Panc1 (cell line): ENCODE measurements at regions not wholly inside any gene's neighbourhood (a gene's known extent, or its start where the extent isn't known, plus 50 kb on each side); places are given as distances from the start of the nearest gene placed in this dataset.

ENCODE experiments used
- ATAC-seq: fragments of 200-7000 bp; cut with Tn5 transposase; 2 replicates; pipeline ENCODE4 v1.9.1; 2020; ENCODE audit warnings: mild to moderate bottlenecking, moderate library complexity
- BruUV-seq: library from RNA; stranded (reverse); fragments of 400-500 nt; replicated peaks from 2 replicates; lab custom pipeline; 2021; lab: Mats Ljungman, UMichigan
- CTCF ChIA-PET: fragments of 300-600 bp; sonication (Branson Sonifier 250); formaldehyde crosslinking; loops from one replicate; lab custom pipeline; 2022; ENCODE audit warnings: antibody characterized with exemption; lab: Charles Lee
- POLR2A ChIA-PET: fragments of 300-600 bp; sonication (Branson Sonifier 250); formaldehyde crosslinking; loops from one replicate; lab custom pipeline; 2022; ENCODE audit warnings: antibody characterized with exemption; lab: Charles Lee
- DNase-seq: peaks from one replicate; pipeline ENCODE4 v3.0.0-alpha.2; 2010; ENCODE audit warnings: low read depth, low spot score
- H3K27ac ChIP-seq: 2 replicates; pipeline ENCODE4 v1.5.1; 2011; ENCODE audit warnings: mild to moderate bottlenecking, low read length, inconsistent platforms
- H3K27me3 ChIP-seq: fragments of 200-500 bp; sonication (Bioruptor generic); 2 replicates; pipeline ENCODE4 v1.6.0; 2014; ENCODE audit warnings: low read length, inconsistent platforms; ENCODE audit not compliant: control insufficient read depth, insufficient read depth
- H3K36me3 ChIP-seq: fragments of 200-500 bp; sonication (Bioruptor generic); 2 replicates; pipeline ENCODE4 v1.5.1; 2014; ENCODE audit warnings: inconsistent platforms, mild to moderate bottlenecking, low read length, moderate library complexity; ENCODE audit not compliant: control insufficient read depth, insufficient read depth
- H3K4me1 ChIP-seq: 2 replicates; pipeline ENCODE4 v1.5.1; 2011; ENCODE audit warnings: inconsistent platforms, mild to moderate bottlenecking, low read length, moderate library complexity; ENCODE audit not compliant: control insufficient read depth, insufficient read depth
- H3K4me3 ChIP-seq, 2 experiments: 2 replicates each; pipeline ENCODE4 v1.5.1; 2011 to 2012; ENCODE audit warnings: low read depth in 2 of 2, low read length in 2 of 2, mild to moderate bottlenecking in 2 of 2, inconsistent platforms in 1 of 2, moderate library complexity in 1 of 2
- H3K9me3 ChIP-seq: fragments of 200-500 bp; sonication (Bioruptor generic); 2 replicates; pipeline ENCODE4 v1.5.1; 2014; ENCODE audit warnings: low read depth, mild to moderate bottlenecking, inconsistent platforms, low read length, moderate library complexity; ENCODE audit not compliant: control insufficient read depth, insufficient read depth
- CTCF ChIP-seq: fragments of 450-650 bp; IDR thresholded peaks from 2 replicates; pipeline ENCODE4 v1.5.1; 2017; ENCODE audit warnings: mild to moderate bottlenecking
- POLR2AphosphoS5 ChIP-seq: IDR thresholded peaks from 2 replicates; pipeline ENCODE4 v1.6.1; 2012; ENCODE audit warnings: mild to moderate bottlenecking, low read depth, low read length, moderate library complexity
- REST ChIP-seq, 2 experiments: IDR thresholded peaks; 2 replicates each; pipeline ENCODE4 v1.6.1; 2011 to 2012; ENCODE audit warnings: low read depth in 2 of 2, control low read depth in 1 of 2, low read length in 1 of 2, mild to moderate bottlenecking in 1 of 2, moderate library complexity in 1 of 2; ENCODE audit not compliant: insufficient read depth in 1 of 2
- SIN3A ChIP-seq: IDR thresholded peaks from 2 replicates; pipeline ENCODE4 v1.6.1; 2012; ENCODE audit warnings: low read depth, mild to moderate bottlenecking, low read length, moderate library complexity, borderline replicate concordance; ENCODE audit not compliant: insufficient read depth
- TCF7L2 ChIP-seq: IDR thresholded peaks from 2 replicates; pipeline ENCODE4 v1.6.1; 2011; ENCODE audit warnings: mild to moderate bottlenecking, low read depth, low read length, inconsistent platforms
- in situ Hi-C: cut with HindIII; loops from 2 replicates; pipeline ENCODE4 v1.10.0; 2016; ENCODE audit warnings: low sequenced_read_pairs, low pct_unique_long_range_greater_than_20kb
- intact Hi-C: fragments of 100-400 bp; cut with micrococcal nuclease; formaldehyde crosslinking; loops from one replicate; pipeline ENCODE4 v1.10.0; 2022; ENCODE audit not compliant: unreplicated experiment

GRCh38 chr1:73604211-73604610 is 593.8 kb downstream of the LRRIQ3 start:
- in situ Hi-C loops (no loop called here), intact Hi-C loops (no loop called here)
- TF ChIP-seq CTCF, result no peak
- no peak for TF ChIP-seq REST (IDR thresholded peaks at IDR 0.05; ENCODE audit: insufficient read depth in 1 of 2, low read depth in 2 of 2, low read length in 1 of 2)
- no peak for TF ChIP-seq POLR2AphosphoS5
- no peak for TF ChIP-seq TCF7L2
- TF ChIP-seq SIN3A, result no peak
- POLR2A ChIA-PET, result no interaction called here
- Histone ChIP-seq H3K27me3 (no peaks in the 10 kb centered on the region), H3K4me1 (no peaks in the 10 kb centered on the region), H3K27ac (no peak overlapping the region), H3K4me3 (no peak overlapping the region), H3K36me3 (no peaks in the 10 kb centered on the region), H3K9me3 (no peaks in the 10 kb centered on the region)
- no TSS peak for BruUV-seq
- DNase-seq (no peak), ATAC-seq (no peak)
- CTCF ChIA-PET, result no interaction called here

GRCh38 chr1:73593804-73594203 is 604.2 kb downstream of the LRRIQ3 start:
- Histone ChIP-seq H3K4me3 (no peak overlapping the region), H3K9me3 (no peaks in the 10 kb centered on the region), H3K27me3 (no peaks in the 10 kb centered on the region), H3K36me3 (no peaks in the 10 kb centered on the region), H3K27ac (0 out of 2 replicates have a peak overlapping the region, but pooled peaks have one; percentile 12), H3K4me1 (no peaks in the 10 kb centered on the region; the same call in 1 of the 2 replicates)
- TF ChIP-seq POLR2AphosphoS5 (no peak), REST (IDR thresholded peaks at IDR 0.05; ENCODE audit: insufficient read depth in 1 of 2, low read depth in 2 of 2, low read length in 1 of 2) (no peak), SIN3A (no peak), CTCF (no peak), TCF7L2 (no peak)
- in situ Hi-C loops, result no loop called here
- ChIA-PET POLR2A (interaction anchor here (0.7 kb wide), 1 partner anchor 841 kb away, joined by 3 read pairs; no protein-coding TSS in a partner anchor), CTCF (no interaction called here)
- ATAC-seq (peak; percentile 38; the same call in 1 of the 2 replicates), DNase-seq (no peak)
- BruUV-seq, result no TSS peak
- intact Hi-C loops, result no loop called here
